Keratinocyte (primary cell): ENCODE measurements at regions not wholly inside any gene's neighbourhood (a gene's known extent, or its start where the extent isn't known, plus 50 kb on each side); places are given as distances from the start of the nearest gene placed in this dataset.
"Not testable (repeated sequence)": the region's sequence is repeated elsewhere in the genome, so short reads cannot be mapped to it uniquely, and the experiment has no call there.

Source experiments
- DNase-seq: peaks from one replicate; pipeline ENCODE4 v3.0.0-alpha.2; 2011; ENCODE audit warnings: low read depth, missing footprints, low spot score
- FAIRE-seq: peaks from 2 replicates; lab custom pipeline; 2011; peaks lifted over from hg19 to GRCh38; lab: Jason Lieb, UNC
- H2AFZ ChIP-seq: 2 replicates; pipeline ENCODE4 v1.6.0; 2012; ENCODE audit warnings: low read length, control low read depth, inconsistent platforms; ENCODE audit not compliant: control insufficient read depth
- H3K27ac ChIP-seq: 2 replicates; pipeline ENCODE4 v1.5.1; 2011; ENCODE audit warnings: low read length; ENCODE audit not compliant: control insufficient read depth, insufficient read depth
- H3K27me3 ChIP-seq: 3 replicates; pipeline ENCODE4 v1.6.0; 2011; ENCODE audit warnings: low read length; ENCODE audit not compliant: control insufficient read depth, insufficient read depth; ENCODE audit errors: extremely low read depth
- H3K36me3 ChIP-seq, 2 experiments: 2 replicates in 1 of 2; 3 replicates in 1 of 2; pipeline ENCODE4 v1.5.1; 2011; ENCODE audit warnings: low read length in 2 of 2, mild to moderate bottlenecking in 1 of 2; ENCODE audit not compliant: control insufficient read depth in 2 of 2, insufficient read depth in 2 of 2; ENCODE audit errors: extremely low read depth in 1 of 2
- H3K4me1 ChIP-seq: 3 replicates; pipeline ENCODE4 v1.5.1; 2011; ENCODE audit warnings: low read length; ENCODE audit not compliant: control insufficient read depth, insufficient read depth; ENCODE audit errors: extremely low read depth
- H3K4me2 ChIP-seq: 3 replicates; pipeline ENCODE4 v1.6.0; 2011; ENCODE audit warnings: low read depth, low read length; ENCODE audit not compliant: control insufficient read depth, insufficient read depth; ENCODE audit errors: extremely low read depth
- H3K4me3 ChIP-seq, 3 experiments: fragments of 200-600 bp in 1 of 3; sonication (generic) in 1 of 3; 2 replicates in 2 of 3; 3 replicates in 1 of 3; pipeline ENCODE4 v1.5.1; 2011 to 2016; ENCODE audit warnings: low read length in 3 of 3, mild to moderate bottlenecking in 3 of 3, control low read depth in 2 of 3, inconsistent platforms in 1 of 3, low read depth in 1 of 3, mixed read lengths in 1 of 3, mixed run types in 1 of 3, moderate library complexity in 1 of 3; ENCODE audit not compliant: control insufficient read depth in 2 of 3, insufficient read depth in 2 of 3; ENCODE audit errors: extremely low read depth in 1 of 3
- H3K79me2 ChIP-seq: 2 replicates; pipeline ENCODE4 v1.6.0; 2012; ENCODE audit warnings: low read length; ENCODE audit not compliant: control insufficient read depth, insufficient read depth
- H3K9ac ChIP-seq: 3 replicates; pipeline ENCODE4 v1.6.0; 2011; ENCODE audit warnings: low read length; ENCODE audit not compliant: control insufficient read depth, insufficient read depth; ENCODE audit errors: extremely low read depth
- H3K9me1 ChIP-seq: 3 replicates; pipeline ENCODE4 v1.6.0; 2011; ENCODE audit warnings: low read length; ENCODE audit not compliant: control insufficient read depth, insufficient read depth; ENCODE audit errors: extremely low read depth
- H3K9me3 ChIP-seq: 2 replicates; pipeline ENCODE4 v1.5.1; 2012; ENCODE audit warnings: low read depth, low read length; ENCODE audit not compliant: control insufficient read depth
- H4K20me1 ChIP-seq: 3 replicates; pipeline ENCODE4 v1.6.0; 2011; ENCODE audit warnings: low read length; ENCODE audit not compliant: control insufficient read depth, insufficient read depth; ENCODE audit errors: extremely low read depth
- CTCF ChIP-seq, 3 experiments: IDR thresholded peaks in 1 of 3; conservative IDR thresholded peaks in 1 of 3; optimal IDR thresholded peaks in 1 of 3; 2 replicates in 2 of 3; 3 replicates in 1 of 3; pipeline versions ENCODE3 to v1.5.1; 2011; ENCODE audit warnings: low read length in 3 of 3, mild to moderate bottlenecking in 3 of 3, moderate library complexity in 2 of 3, control low read depth in 1 of 3, inconsistent platforms in 1 of 3; ENCODE audit not compliant: insufficient read depth in 2 of 3; ENCODE audit errors: extremely low read depth in 1 of 3
- EZH2 ChIP-seq: IDR thresholded peaks from one replicate; pipeline ENCODE4 v1.6.1; 2012; ENCODE audit warnings: inconsistent platforms, mild to moderate bottlenecking, low read length, moderate library complexity
- dilution Hi-C: fragments of 300-500 bp; cut with MboI; formaldehyde crosslinking; loops from one replicate; pipeline ENCODE4 v1.7.0; 2020; ENCODE audit warnings: low sequenced_read_pairs; ENCODE audit not compliant: extremely low pct_ligation_motif_present

- Histone ChIP-seq H3K9me1 (no peaks in the 10 kb centered on the region), H3K27ac (no peak overlapping the region), H3K27me3 (peaks cover 16% of the 10 kb centered on the region), H3K4me1 (no peaks in the 10 kb centered on the region), H3K79me2 (no peaks in the 10 kb centered on the region), H3K4me3 (no peak overlapping the region), H3K9ac (no peak overlapping the region), H3K4me2 (no peak overlapping the region), H2AFZ (no peak overlapping the region), H4K20me1 (no peaks in the 10 kb centered on the region), H3K9me3 (no peaks in the 10 kb centered on the region), H3K36me3 (no peaks in the 10 kb centered on the region)
- TF ChIP-seq EZH2 (no peak), CTCF (optimal IDR thresholded peaks at IDR 0.05 in 1 of 3, IDR thresholded peaks at IDR 0.05 in 1 of 3, conservative IDR thresholded peaks at IDR 0.05 in 1 of 3; ENCODE audit: extremely low read depth in 1 of 3, insufficient read depth in 2 of 3, low read length in 3 of 3) (no peak)
- dilution Hi-C loops = no loop called here
- no peak for DNase-seq
- no peak for FAIRE-seq
These were observed 101.0 kb upstream of the PRMT8 start for GRCh38 chr12:3389986-3390385.

- H3K79me2 ChIP-seq, FAIRE-seq, H3K27me3 ChIP-seq, H4K20me1 ChIP-seq, H3K9me3 ChIP-seq, H3K9me1 ChIP-seq, H3K4me1 ChIP-seq, H3K4me2 ChIP-seq, H3K36me3 ChIP-seq, H2AFZ ChIP-seq, H3K9ac ChIP-seq, dilution Hi-C loops, DNase-seq, H3K27ac ChIP-seq, H3K4me3 ChIP-seq: not testable (repeated sequence)
These were observed 93.4 kb upstream of the PRMT8 start for GRCh38 chr12:3397596-3397995.

GRCh38 chr12:3398196-3398789 lies 92.7 kb upstream of the PRMT8 start:
- H3K9ac ChIP-seq = no peak overlapping the region
- H3K4me2 ChIP-seq = no peak overlapping the region
- H3K36me3 ChIP-seq = no peaks in the 10 kb centered on the region
- no peaks in the 10 kb centered on the region for H4K20me1 ChIP-seq
- H3K27me3 ChIP-seq = peaks cover 4% of the 10 kb centered on the region
- H3K9me3 ChIP-seq = no peaks in the 10 kb centered on the region
- H3K4me3 ChIP-seq = no peak overlapping the region
- no peak overlapping the region for H2AFZ ChIP-seq
- dilution Hi-C loops = no loop called here
- TF ChIP-seq EZH2 (no peak), CTCF (optimal IDR thresholded peaks at IDR 0.05 in 1 of 3, IDR thresholded peaks at IDR 0.05 in 1 of 3, conservative IDR thresholded peaks at IDR 0.05 in 1 of 3; ENCODE audit: extremely low read depth in 1 of 3, insufficient read depth in 2 of 3, low read length in 3 of 3) (no peak)
- DNase-seq = no peak
- no peaks in the 10 kb centered on the region for H3K4me1 ChIP-seq
- no peaks in the 10 kb centered on the region for H3K79me2 ChIP-seq
- no peak for FAIRE-seq
- no peaks in the 10 kb centered on the region for H3K9me1 ChIP-seq
- no peak overlapping the region for H3K27ac ChIP-seq
